ENCODE measurements at regions not wholly inside any gene's neighbourhood (a gene's known extent, or its start where the extent isn't known, plus 50 kb on each side); places are given as distances from the start of the nearest gene placed in this dataset.

- H3K36me3 Mint-ChIP-seq (ENCODE audit: low read depth) = no peaks in the 10 kb centered on the region
- DNase-seq = no peak
- no peaks in the 10 kb centered on the region for H3K4me1 Mint-ChIP-seq (ENCODE audit: low read depth)
- H3K27me3 Mint-ChIP-seq (ENCODE audit: low read depth) = no peaks in the 10 kb centered on the region
- peaks cover 6% of the 10 kb centered on the region for H3K9me3 Mint-ChIP-seq
- CTCF ChIA-PET = no interaction called here
- no peak overlapping the region for H3K4me3 Mint-ChIP-seq
- H3K27ac Mint-ChIP-seq = no peak overlapping the region
- intact Hi-C loops (cut with micrococcal nuclease) = no loop called here
These were observed 719.7 kb upstream of the TYRP1 start for GRCh38 chr9:11973511-11973910.

GRCh38 chr9:11992866-11993265, 700.3 kb upstream of the TYRP1 start:
- CTCF ChIA-PET = no interaction called here
- no peak overlapping the region for H3K27ac Mint-ChIP-seq
- intact Hi-C loops (cut with micrococcal nuclease) = no loop called here

DNA sequence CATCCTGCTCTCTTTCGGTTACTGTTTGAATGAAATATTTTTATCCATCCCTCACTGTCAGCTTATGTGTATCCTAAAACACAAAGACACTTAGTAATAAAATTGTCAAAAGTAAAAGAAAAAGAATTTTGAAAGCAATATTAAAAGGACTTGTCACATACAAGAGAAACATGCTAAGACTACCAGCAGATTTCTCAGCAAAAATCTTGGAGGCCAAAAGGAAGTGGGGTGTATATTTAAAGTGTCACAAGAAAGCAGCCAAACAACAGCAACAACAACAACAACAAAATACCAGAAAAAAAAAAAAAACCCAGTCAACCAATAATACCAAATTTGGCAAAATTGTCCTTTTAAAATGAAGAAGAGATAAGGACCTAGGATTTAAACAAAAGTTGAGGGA, 678.7 kb upstream of the TYRP1 start:
- Mint-ChIP-seq H3K4me3 (no peak overlapping the region), H3K9me3 (peaks cover 24% of the 10 kb centered on the region), H3K36me3 (ENCODE audit: low read depth) (no peaks in the 10 kb centered on the region), H3K27me3 (ENCODE audit: low read depth) (no peaks in the 10 kb centered on the region), H3K27ac (no peak overlapping the region), H3K4me1 (ENCODE audit: low read depth) (no peaks in the 10 kb centered on the region)
- intact Hi-C loops (cut with micrococcal nuclease) = no loop called here
- CTCF ChIA-PET = interaction anchor here (0.7 kb wide), 1 partner anchor 15 kb away, joined by 5 read pairs; no protein-coding TSS in a partner anchor
- DNase-seq = no peak

More at GRCh38 chr9:11992866-11993265, 700.3 kb upstream of the TYRP1 start:
- peaks cover 3% of the 10 kb centered on the region for H3K9me3 Mint-ChIP-seq
- no peaks in the 10 kb centered on the region for H3K36me3 Mint-ChIP-seq (ENCODE audit: low read depth)
- no peaks in the 10 kb centered on the region for H3K27me3 Mint-ChIP-seq (ENCODE audit: low read depth)
- H3K4me1 Mint-ChIP-seq (ENCODE audit: low read depth) = no peaks in the 10 kb centered on the region
- no peak overlapping the region for H3K4me3 Mint-ChIP-seq
- no peak for DNase-seq

DNA sequence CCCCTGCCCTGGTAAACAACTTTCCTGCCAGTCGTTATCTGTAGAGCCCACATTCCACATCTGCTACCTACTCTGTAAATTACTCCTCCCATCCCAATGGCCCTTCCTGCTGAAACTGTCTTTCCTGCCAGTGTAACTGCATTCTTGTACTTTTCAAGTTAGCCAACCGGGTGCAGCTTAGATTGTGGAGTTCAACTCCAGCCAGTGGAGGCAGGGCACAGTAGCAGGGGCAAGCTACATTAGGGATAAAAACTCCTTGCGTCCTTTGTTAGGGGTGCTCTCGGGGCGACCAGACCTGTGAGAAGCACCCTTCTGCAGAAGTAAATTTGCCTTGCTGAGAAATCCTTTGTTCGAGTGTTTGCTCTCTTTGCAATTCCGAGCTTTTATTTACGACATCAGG, 639.0 kb upstream of the TYRP1 start:
- H3K27ac Mint-ChIP-seq = no peak overlapping the region
- no peak for DNase-seq
- H3K4me3 Mint-ChIP-seq = no peak overlapping the region
- intact Hi-C loops (cut with micrococcal nuclease) = no loop called here
- no peaks in the 10 kb centered on the region for H3K27me3 Mint-ChIP-seq (ENCODE audit: low read depth)
- H3K9me3 Mint-ChIP-seq = peaks cover 19% of the 10 kb centered on the region
- H3K36me3 Mint-ChIP-seq (ENCODE audit: low read depth) = no peaks in the 10 kb centered on the region
- CTCF ChIA-PET = no interaction called here
- H3K4me1 Mint-ChIP-seq (ENCODE audit: low read depth) = no peaks in the 10 kb centered on the region

DNA sequence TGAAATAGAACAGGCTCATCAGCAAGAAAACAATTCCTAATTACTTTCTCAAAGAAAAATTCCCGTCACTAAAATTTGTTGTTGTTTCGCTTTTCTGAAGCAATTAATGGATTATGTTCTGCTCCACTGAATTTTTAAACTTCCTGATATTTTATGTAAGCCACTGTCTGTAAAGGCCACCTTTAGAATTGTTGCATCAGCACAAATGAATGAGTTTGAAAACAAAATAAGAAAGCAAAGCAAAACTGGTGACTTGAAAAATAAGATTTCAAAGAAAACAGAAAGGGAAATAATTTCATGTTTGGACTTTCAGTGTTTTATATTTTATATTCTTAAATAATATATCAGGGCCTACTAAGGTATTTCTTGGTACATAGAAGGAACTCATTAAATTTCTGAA, 636.3 kb upstream of the TYRP1 start:
- H3K4me3 Mint-ChIP-seq = no peak overlapping the region
- no peaks in the 10 kb centered on the region for H3K36me3 Mint-ChIP-seq (ENCODE audit: low read depth)
- intact Hi-C loops (cut with micrococcal nuclease) = no loop called here
- no peaks in the 10 kb centered on the region for H3K27me3 Mint-ChIP-seq (ENCODE audit: low read depth)
- no peak overlapping the region for H3K27ac Mint-ChIP-seq
- no peaks in the 10 kb centered on the region for H3K4me1 Mint-ChIP-seq (ENCODE audit: low read depth)
- CTCF ChIA-PET = no interaction called here
- peaks cover 18% of the 10 kb centered on the region for H3K9me3 Mint-ChIP-seq
- no peak for DNase-seq

DNA sequence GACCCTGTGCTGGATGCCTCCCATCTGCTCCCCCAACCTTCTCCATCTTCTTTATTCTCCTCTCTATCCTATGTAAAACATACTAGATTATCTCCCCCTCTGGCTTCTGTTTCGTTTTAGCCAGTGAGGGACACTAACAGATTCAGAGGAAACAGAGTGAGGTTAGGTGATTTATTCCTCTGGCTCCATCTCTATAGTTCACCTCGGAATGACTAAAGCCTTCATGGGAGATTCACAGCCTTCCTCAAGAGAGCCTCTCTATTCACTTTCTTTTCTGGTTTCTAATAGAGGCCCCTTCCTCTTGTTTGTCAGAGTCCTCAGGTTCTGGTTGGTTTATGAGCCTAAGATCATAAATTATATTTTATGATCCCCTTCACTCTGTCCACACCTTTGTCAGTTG, 633.1 kb upstream of the TYRP1 start:
- CTCF ChIA-PET = no interaction called here
- peaks cover 8% of the 10 kb centered on the region for H3K9me3 Mint-ChIP-seq
- H3K27ac Mint-ChIP-seq = no peak overlapping the region
- no peaks in the 10 kb centered on the region for H3K27me3 Mint-ChIP-seq (ENCODE audit: low read depth)
- H3K4me1 Mint-ChIP-seq (ENCODE audit: low read depth) = no peaks in the 10 kb centered on the region
- H3K36me3 Mint-ChIP-seq (ENCODE audit: low read depth) = no peaks in the 10 kb centered on the region
- DNase-seq = no peak
- H3K4me3 Mint-ChIP-seq = no peak overlapping the region
- intact Hi-C loops (cut with micrococcal nuclease) = no loop called here

DNA sequence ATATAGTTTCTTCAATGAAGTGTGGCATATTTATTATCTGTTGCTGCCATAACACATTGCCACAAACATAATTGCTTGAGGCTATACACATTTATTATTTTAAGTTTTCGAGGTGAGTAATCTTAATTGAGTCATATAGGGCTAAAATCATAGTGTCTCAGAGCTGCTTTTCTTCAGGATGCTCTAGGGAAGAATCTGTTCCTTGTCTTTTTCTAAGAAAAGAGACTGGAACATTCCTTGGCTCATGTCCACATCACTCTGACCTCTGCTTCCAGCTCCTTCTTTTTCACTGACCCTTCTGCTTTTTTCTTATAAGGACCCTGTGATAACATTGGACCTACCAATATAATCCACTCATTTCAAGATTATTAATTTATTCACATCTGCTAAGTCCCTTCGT, 632.4 kb upstream of the TYRP1 start:
- CTCF ChIA-PET = no interaction called here
- no peak for DNase-seq
- Mint-ChIP-seq H3K4me1 (ENCODE audit: low read depth) (no peaks in the 10 kb centered on the region), H3K9me3 (peaks cover 7% of the 10 kb centered on the region), H3K27me3 (ENCODE audit: low read depth) (no peaks in the 10 kb centered on the region), H3K4me3 (no peak overlapping the region), H3K27ac (no peak overlapping the region), H3K36me3 (ENCODE audit: low read depth) (no peaks in the 10 kb centered on the region)
- intact Hi-C loops (cut with micrococcal nuclease) = no loop called here

- no peaks in the 10 kb centered on the region for H3K4me1 Mint-ChIP-seq (ENCODE audit: low read depth)
- H3K9me3 Mint-ChIP-seq = peaks cover 4% of the 10 kb centered on the region
- H3K4me3 Mint-ChIP-seq = no peak overlapping the region
- H3K27ac Mint-ChIP-seq = no peak overlapping the region
- no peak for DNase-seq
- CTCF ChIA-PET = no interaction called here
- intact Hi-C loops (cut with micrococcal nuclease) = no loop called here
- H3K27me3 Mint-ChIP-seq (ENCODE audit: low read depth) = no peaks in the 10 kb centered on the region
- no peaks in the 10 kb centered on the region for H3K36me3 Mint-ChIP-seq (ENCODE audit: low read depth)
These were observed 628.1 kb upstream of the TYRP1 start for GRCh38 chr9:12065050-12065449.

DNA sequence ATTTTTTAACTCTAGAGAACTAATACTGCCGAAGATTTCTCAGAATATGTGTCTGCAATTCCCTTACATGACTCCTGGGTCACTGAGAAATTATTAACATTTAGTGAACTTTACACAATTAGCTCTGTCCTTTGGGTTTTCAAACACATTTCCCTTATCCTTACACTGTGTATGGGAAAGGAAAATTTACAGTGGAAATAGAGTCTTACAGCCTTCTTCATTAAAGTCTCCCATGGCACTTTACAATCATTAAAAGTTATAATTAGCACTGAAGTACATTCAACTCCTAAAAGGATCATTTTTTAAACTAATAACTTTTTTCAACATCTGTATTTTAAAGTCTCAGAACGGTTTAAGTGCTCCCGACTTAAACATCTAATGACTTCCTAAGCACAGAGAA, 627.5 kb upstream of the TYRP1 start:
- Mint-ChIP-seq H3K4me3 (no peak overlapping the region), H3K27me3 (ENCODE audit: low read depth) (no peaks in the 10 kb centered on the region), H3K9me3 (peaks cover 4% of the 10 kb centered on the region), H3K4me1 (ENCODE audit: low read depth) (no peaks in the 10 kb centered on the region), H3K27ac (no peak overlapping the region), H3K36me3 (ENCODE audit: low read depth) (no peaks in the 10 kb centered on the region)
- intact Hi-C loops (cut with micrococcal nuclease) = no loop called here
- no peak for DNase-seq
- CTCF ChIA-PET = no interaction called here

DNA sequence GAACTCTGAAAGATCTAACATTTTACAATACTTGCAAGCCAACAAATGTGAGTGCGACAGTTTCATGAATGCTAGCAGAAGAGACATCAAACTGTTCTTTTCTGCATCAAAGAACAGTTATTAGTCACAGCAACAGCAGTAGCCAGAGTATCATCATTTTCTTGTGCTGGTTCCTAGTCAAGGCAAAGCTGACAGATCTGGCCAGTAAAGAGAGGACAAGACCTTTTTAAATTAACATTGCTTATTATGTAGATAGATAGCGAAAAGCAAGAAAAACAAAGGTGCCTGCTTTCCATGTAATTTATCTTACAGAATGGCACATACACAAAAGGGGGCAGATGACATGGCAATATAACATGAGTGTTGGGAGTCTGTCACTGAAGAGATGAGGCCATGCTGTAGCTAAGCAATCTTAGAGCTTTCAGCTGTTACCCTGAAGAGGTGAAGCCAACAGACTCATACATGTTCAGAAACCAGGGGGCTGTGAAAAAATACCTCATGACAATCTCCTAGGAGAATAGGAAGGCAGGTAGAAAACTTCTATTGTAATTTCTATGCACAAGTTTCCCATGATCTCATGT, 626.6 kb upstream of the TYRP1 start:
- no peaks in the 10 kb centered on the region for H3K36me3 Mint-ChIP-seq (ENCODE audit: low read depth)
- no peaks in the 10 kb centered on the region for H3K27me3 Mint-ChIP-seq (ENCODE audit: low read depth)
- no peak for DNase-seq
- peaks cover 7% of the 10 kb centered on the region for H3K9me3 Mint-ChIP-seq
- H3K4me1 Mint-ChIP-seq (ENCODE audit: low read depth) = no peaks in the 10 kb centered on the region
- no peak overlapping the region for H3K4me3 Mint-ChIP-seq
- CTCF ChIA-PET = no interaction called here
- no peak overlapping the region for H3K27ac Mint-ChIP-seq
- intact Hi-C loops (cut with micrococcal nuclease) = no loop called here

GRCh38 chr9:12069366-12069765, 623.8 kb upstream of the TYRP1 start:
- Mint-ChIP-seq H3K27me3 (ENCODE audit: low read depth) (no peaks in the 10 kb centered on the region), H3K9me3 (peaks cover 14% of the 10 kb centered on the region), H3K36me3 (ENCODE audit: low read depth) (no peaks in the 10 kb centered on the region), H3K4me3 (no peak overlapping the region), H3K4me1 (ENCODE audit: low read depth) (no peaks in the 10 kb centered on the region), H3K27ac (no peak overlapping the region)
- intact Hi-C loops (cut with micrococcal nuclease) = no loop called here
- no peak for DNase-seq
- CTCF ChIA-PET = no interaction called here

DNA sequence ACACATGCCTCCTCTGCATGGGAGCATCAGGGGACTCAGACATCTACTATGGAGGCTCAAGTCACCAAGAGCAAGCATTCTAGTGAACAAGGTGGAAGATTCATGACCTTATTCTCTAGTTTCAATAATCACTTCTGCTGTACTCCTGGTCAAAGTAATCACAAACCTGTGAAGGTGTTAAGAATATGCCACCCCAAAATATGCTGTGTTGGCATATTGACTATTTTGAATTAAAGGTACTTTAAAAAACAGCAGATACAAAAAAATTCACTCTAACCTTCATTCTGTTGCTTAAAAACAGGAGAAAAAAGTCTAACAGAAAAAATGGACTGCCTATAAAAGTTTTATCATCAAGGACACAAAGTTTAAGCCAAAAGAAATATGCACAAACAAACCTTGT, 607.8 kb upstream of the TYRP1 start:
- intact Hi-C loops (cut with micrococcal nuclease) = no loop called here
- peaks cover 28% of the 10 kb centered on the region for H3K9me3 Mint-ChIP-seq
- H3K27ac Mint-ChIP-seq = no peak overlapping the region
- no peak for DNase-seq
- H3K4me1 Mint-ChIP-seq (ENCODE audit: low read depth) = no peaks in the 10 kb centered on the region
- H3K36me3 Mint-ChIP-seq (ENCODE audit: low read depth) = peaks cover 3% of the 10 kb centered on the region
- H3K4me3 Mint-ChIP-seq = no peak overlapping the region
- CTCF ChIA-PET = no interaction called here
- no peaks in the 10 kb centered on the region for H3K27me3 Mint-ChIP-seq (ENCODE audit: low read depth)

- Mint-ChIP-seq H3K36me3 (ENCODE audit: low read depth) (peaks cover 3% of the 10 kb centered on the region), H3K27me3 (ENCODE audit: low read depth) (no peaks in the 10 kb centered on the region), H3K27ac (no peak overlapping the region), H3K4me1 (ENCODE audit: low read depth) (no peaks in the 10 kb centered on the region), H3K4me3 (no peak overlapping the region), H3K9me3 (peaks cover 18% of the 10 kb centered on the region)
- CTCF ChIA-PET = no interaction called here
- no peak for DNase-seq
- intact Hi-C loops (cut with micrococcal nuclease) = no loop called here
These were observed 601.2 kb upstream of the TYRP1 start for GRCh38 chr9:12091865-12092527.
